GM19463 (cell line): ENCODE measurements at regions not wholly inside any gene's neighbourhood (a gene's known extent, or its start where the extent isn't known, plus 50 kb on each side); places are given as distances from the start of the nearest gene placed in this dataset.

Experiments
- ATAC-seq: cut with Tn5 transposase; IDR thresholded peaks from one replicate; pipeline ENCODE4 v1.9.1; 2021; ENCODE audit warnings: mild to moderate bottlenecking, moderate library complexity; ENCODE audit not compliant: unreplicated experiment

DNA sequence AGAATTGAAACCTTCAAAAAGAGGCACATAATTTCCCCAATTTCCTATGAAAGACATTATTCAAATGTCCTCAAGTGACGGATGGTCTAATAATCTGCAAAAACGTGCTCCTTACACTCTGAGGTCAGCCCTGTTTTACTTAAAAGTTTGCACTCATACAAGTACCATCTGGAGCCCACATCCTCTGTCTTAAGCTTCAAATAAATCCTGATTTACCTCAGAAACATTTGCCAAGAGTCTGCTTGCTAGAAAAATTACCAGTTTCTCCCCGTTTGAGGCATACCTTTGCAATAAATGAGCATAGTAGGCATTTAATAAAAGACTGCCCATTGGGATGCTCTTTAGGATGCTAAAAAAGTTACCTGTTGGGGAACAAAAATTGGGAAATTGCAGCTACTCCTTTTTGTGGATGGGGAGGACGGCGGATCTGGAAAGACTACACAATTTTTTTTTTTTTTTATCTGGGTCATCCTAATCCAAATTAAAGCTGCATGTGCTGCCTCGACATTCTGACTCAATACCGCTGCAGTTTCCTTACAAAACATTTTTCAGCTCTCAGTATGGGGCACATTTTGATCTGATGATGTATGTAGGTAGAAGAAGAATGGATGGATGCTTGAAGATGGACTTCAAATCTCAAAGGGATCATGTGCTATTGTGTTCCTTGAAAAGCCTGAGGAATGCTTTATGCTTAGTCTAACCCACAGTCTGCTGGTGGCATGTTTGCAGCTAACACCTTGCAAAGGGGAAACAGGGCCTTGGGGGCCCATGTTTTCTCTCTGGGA is 233.7 kb upstream of the ADAMTS9 start:
- ATAC-seq = no peak

- ATAC-seq = no peak
These were observed 232.1 kb upstream of the ADAMTS9 start for GRCh38 chr3:64919934-64920333.

- ATAC-seq = no peak
These were observed 231.2 kb upstream of the ADAMTS9 start for GRCh38 chr3:64918989-64919388.

GRCh38 chr3:64917914-64918453 is 230.2 kb upstream of the ADAMTS9 start:
- ATAC-seq = no peak

GRCh38 chr3:64916937-64917336 is 229.1 kb upstream of the ADAMTS9 start:
- no peak for ATAC-seq

DNA sequence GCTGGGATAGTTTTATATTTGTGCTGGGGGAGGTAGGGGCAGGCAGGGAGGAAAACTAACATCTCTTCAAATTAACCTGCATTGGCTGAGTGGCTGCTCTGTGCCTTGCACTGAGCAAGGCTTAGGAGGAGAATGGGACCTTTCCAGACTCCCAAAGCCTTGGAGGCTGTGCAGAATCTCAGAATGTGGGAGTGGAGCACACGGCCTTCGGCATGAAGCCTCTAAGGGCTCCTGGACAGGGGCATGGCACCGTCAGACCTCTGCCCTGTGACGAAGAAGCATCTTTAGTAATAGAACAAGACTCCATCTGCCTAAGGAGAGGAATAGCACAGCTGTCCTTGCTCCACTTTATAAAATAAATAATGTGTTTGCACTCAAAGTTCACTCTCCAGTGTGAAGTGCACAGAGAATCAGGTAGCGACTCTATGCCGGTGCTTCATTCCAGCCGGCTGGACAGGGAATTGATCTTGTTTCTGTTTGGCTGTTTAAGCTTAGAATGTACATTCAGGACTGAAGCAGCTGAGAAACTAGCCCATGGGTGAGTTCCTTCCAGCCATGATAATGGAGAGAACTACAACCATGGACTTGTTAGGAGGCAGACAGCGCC is 228.5 kb upstream of the ADAMTS9 start:
- ATAC-seq = no peak

- no peak for ATAC-seq
These were observed 228.0 kb upstream of the ADAMTS9 start for GRCh38 chr3:64915778-64916177.

DNA sequence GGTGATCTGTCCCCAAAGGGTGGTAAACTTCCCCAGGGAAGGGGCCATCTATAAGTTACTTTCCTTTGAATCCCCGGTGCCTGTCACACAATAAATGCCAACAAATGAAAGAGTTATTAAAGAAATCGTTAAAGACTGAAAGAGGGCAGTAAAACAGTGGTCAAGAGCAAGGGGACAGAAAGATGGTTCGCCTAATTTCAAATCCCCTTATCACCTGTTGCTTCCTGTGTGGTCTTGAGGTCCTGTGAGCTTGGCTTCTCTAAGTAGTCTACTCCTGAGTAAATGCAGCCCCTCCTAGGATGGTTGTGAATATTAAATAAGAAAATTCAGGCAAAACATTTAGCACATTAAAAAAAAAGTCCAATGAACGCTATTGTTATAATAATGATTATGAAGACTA is 225.7 kb upstream of the ADAMTS9 start:
- no peak for ATAC-seq

DNA sequence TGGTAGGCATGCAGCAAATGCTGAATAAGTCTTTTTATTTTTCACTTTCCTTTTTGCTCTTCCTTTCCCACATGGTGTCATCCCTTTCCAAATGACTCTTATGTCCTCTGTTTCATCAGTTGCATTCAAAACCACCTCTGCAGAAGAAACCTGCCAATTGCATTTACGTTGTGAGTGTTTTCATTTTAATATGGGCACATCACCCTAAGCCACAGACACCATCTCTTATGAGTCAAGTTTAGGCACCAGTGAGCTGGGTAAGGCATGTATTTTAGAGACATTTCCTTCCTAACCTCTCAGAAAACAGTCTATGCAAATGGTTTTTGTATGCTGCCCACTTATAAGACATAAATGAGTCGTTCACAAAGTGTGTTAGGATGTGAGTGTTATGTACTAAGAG is 223.3 kb upstream of the ADAMTS9 start:
- no peak for ATAC-seq

GRCh38 chr3:64909757-64910467 is 222.1 kb upstream of the ADAMTS9 start:
- no peak for ATAC-seq

DNA sequence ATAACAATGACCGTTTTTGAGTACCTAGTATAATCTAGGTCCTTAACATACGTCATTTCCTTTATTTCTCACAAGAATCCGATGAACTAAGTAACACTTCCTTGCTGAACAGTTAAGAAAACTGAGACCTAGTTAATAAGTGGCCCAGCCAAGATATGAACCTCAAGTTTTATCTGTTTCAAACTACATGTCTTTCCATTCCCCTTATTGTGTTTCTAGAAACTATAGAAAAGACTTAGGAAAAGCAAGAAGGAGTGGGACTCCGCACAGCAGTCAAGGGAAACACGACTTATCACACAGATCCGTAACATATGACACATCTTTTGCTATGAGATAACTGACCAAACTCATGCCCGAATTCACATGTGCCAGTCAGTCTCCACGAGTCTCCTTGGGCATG is 221.2 kb upstream of the ADAMTS9 start:
- ATAC-seq = no peak

GRCh38 chr3:64908251-64908685 is 220.5 kb upstream of the ADAMTS9 start:
- no peak for ATAC-seq

DNA sequence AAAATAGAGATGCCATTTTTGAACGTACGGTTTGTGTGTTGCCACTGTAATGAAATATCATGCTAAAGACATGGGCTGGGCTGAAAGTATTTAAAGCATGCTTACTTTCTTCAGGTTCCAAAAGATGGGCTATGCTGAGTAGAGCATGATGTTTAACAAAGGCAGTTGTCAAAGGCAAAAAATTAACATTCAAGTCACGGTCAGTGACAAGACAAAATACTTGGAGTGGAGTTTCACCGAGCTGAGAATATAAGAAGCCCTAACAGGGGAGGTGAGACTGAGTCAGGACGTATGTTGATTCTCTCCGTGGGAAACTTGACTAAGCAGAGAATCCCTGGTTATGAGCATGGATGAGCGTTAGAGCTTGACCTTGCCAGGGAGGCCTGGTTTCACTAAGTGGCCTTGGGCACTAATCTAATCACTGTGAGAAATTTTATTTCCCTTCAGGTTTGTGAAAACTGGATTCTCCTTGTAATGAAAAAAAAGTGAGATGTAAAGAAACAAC is 218.2 kb upstream of the ADAMTS9 start:
- ATAC-seq = no peak

- ATAC-seq = no peak
These were observed 215.2 kb upstream of the ADAMTS9 start for GRCh38 chr3:64903006-64903405.

GRCh38 chr3:64901986-64902516 is 214.3 kb upstream of the ADAMTS9 start:
- no peak for ATAC-seq

DNA sequence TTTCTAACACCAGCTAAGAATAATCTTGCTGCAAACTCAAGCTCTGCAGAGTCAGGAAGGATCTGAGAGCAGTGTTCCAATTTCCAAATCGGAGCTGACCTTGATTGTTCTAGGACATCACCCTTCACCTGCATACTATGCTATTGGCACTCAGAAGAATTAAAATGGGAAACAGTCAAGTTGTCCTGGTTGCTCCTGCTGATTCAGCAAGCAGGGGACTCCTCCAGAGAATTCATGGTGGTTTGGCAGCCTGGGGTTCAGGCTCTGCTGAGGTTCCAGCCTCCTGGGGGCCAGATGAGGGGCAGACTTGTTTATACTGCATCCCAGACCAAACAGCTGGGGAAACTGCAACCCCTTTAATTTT is 213.7 kb upstream of the ADAMTS9 start:
- no peak for ATAC-seq

- no peak for ATAC-seq
These were observed 213.1 kb upstream of the ADAMTS9 start for GRCh38 chr3:64900617-64901521.

DNA sequence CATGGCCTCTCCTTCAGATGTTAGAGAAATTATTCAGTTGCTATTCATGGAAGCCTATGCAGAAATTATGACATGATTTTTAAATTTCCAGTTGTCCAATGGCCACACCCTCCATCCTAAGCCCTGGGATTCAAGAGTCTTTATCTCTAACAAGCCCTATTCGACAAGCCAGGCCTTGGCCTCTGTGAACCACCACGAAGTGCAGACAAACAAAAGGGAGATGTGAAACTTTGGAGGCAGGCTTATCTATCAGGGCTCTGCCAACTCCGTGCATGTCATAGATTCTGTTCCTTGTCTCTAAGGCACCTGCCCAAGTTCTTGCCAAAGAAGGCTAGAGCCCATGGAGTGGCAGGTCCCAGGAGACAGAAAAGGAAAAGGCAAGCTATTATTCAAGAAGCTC is 212.4 kb upstream of the ADAMTS9 start:
- no peak for ATAC-seq

DNA sequence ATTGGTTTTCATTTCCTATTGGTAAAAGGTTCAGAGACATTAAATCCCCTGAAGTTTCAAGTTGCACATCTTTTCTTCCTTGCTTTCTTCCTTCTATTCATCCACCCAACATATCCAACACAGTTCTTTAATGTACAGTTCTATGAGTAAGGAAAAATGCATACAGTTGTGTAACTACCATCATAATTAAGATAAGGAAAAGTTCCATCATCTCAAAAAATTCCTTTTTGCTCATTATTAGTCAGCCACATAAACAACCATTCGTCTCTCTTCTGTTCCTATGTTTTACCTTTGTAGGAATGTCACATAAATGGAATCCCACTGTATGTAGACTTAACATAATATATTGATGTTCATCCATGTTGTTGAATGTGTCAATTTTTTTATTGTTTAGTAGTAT is 211.1 kb upstream of the ADAMTS9 start:
- ATAC-seq = no peak
